ENCODE measurements at regions not wholly inside any gene's neighbourhood (a gene's known extent, or its start where the extent isn't known, plus 50 kb on each side); places are given as distances from the start of the nearest gene placed in this dataset.

GRCh38 chr7:23981314-23981713 is 271.3 kb downstream of the STK31 start:
- no peaks in the 10 kb centered on the region for H3K27me3 Mint-ChIP-seq (ENCODE audit: unreplicated experiment)
- H3K4me1 Mint-ChIP-seq (ENCODE audit: unreplicated experiment), result peaks cover 9% of the 10 kb centered on the region
- H3K36me3 Mint-ChIP-seq (ENCODE audit: unreplicated experiment), result no peaks in the 10 kb centered on the region
- H3K4me3 Mint-ChIP-seq (ENCODE audit: unreplicated experiment), result no peak overlapping the region
- H3K27ac Mint-ChIP-seq (ENCODE audit: unreplicated experiment), result no peak overlapping the region
- DNase-seq (ENCODE audit: extremely low spot score, unreplicated experiment), result no peak
- TF ChIP-seq CTCF (IDR thresholded peaks at IDR 0.05), result no peak
- peaks cover 3% of the 10 kb centered on the region for H3K9me3 Mint-ChIP-seq (ENCODE audit: unreplicated experiment)

- H3K9me3 Mint-ChIP-seq (ENCODE audit: unreplicated experiment), result peaks cover 6% of the 10 kb centered on the region
- H3K27me3 Mint-ChIP-seq (ENCODE audit: unreplicated experiment), result peaks cover 2% of the 10 kb centered on the region
- no peak for TF ChIP-seq CTCF (IDR thresholded peaks at IDR 0.05)
- H3K27ac Mint-ChIP-seq (ENCODE audit: unreplicated experiment), result no peak overlapping the region
- DNase-seq (ENCODE audit: extremely low spot score, unreplicated experiment), result no peak
- H3K36me3 Mint-ChIP-seq (ENCODE audit: unreplicated experiment), result no peaks in the 10 kb centered on the region
- H3K4me1 Mint-ChIP-seq (ENCODE audit: unreplicated experiment), result peaks cover 9% of the 10 kb centered on the region
- no peak overlapping the region for H3K4me3 Mint-ChIP-seq (ENCODE audit: unreplicated experiment)
These were observed 271.7 kb downstream of the STK31 start for GRCh38 chr7:23981758-23982157.

GRCh38 chr7:24005517-24005916 is 278.5 kb upstream of the NPY start:
- H3K36me3 Mint-ChIP-seq (ENCODE audit: unreplicated experiment), result no peaks in the 10 kb centered on the region
- H3K27me3 Mint-ChIP-seq (ENCODE audit: unreplicated experiment), result peaks cover 7% of the 10 kb centered on the region
- no peaks in the 10 kb centered on the region for H3K4me1 Mint-ChIP-seq (ENCODE audit: unreplicated experiment)
- TF ChIP-seq CTCF (IDR thresholded peaks at IDR 0.05), result no peak
- H3K27ac Mint-ChIP-seq (ENCODE audit: unreplicated experiment), result no peak overlapping the region
- H3K9me3 Mint-ChIP-seq (ENCODE audit: unreplicated experiment), result peaks cover 4% of the 10 kb centered on the region
- no peak for DNase-seq (ENCODE audit: extremely low spot score, unreplicated experiment)
- no peak overlapping the region for H3K4me3 Mint-ChIP-seq (ENCODE audit: unreplicated experiment)

GRCh38 chr7:24010495-24010894 is 273.5 kb upstream of the NPY start:
- Mint-ChIP-seq H3K9me3 (ENCODE audit: unreplicated experiment) (peaks cover 14% of the 10 kb centered on the region), H3K4me1 (ENCODE audit: unreplicated experiment) (no peaks in the 10 kb centered on the region), H3K27ac (ENCODE audit: unreplicated experiment) (no peak overlapping the region), H3K36me3 (ENCODE audit: unreplicated experiment) (no peaks in the 10 kb centered on the region), H3K27me3 (ENCODE audit: unreplicated experiment) (peaks cover 14% of the 10 kb centered on the region), H3K4me3 (ENCODE audit: unreplicated experiment) (no peak overlapping the region)
- DNase-seq (ENCODE audit: extremely low spot score, unreplicated experiment), result no peak
- no peak for TF ChIP-seq CTCF (IDR thresholded peaks at IDR 0.05)

GRCh38 chr7:24017519-24017918 is 266.5 kb upstream of the NPY start:
- Mint-ChIP-seq H3K4me3 (ENCODE audit: unreplicated experiment) (no peak overlapping the region), H3K4me1 (ENCODE audit: unreplicated experiment) (no peaks in the 10 kb centered on the region), H3K27ac (ENCODE audit: unreplicated experiment) (no peak overlapping the region), H3K9me3 (ENCODE audit: unreplicated experiment) (peaks cover 4% of the 10 kb centered on the region), H3K27me3 (ENCODE audit: unreplicated experiment) (peaks cover 5% of the 10 kb centered on the region), H3K36me3 (ENCODE audit: unreplicated experiment) (no peaks in the 10 kb centered on the region)
- no peak for TF ChIP-seq CTCF (IDR thresholded peaks at IDR 0.05)
- DNase-seq (ENCODE audit: extremely low spot score, unreplicated experiment), result no peak

Measured in osteocyte (in vitro differentiated cells).